ENCODE measurements at regions not wholly inside any gene's neighbourhood (a gene's known extent, or its start where the extent isn't known, plus 50 kb on each side); places are given as distances from the start of the nearest gene placed in this dataset.

DNA sequence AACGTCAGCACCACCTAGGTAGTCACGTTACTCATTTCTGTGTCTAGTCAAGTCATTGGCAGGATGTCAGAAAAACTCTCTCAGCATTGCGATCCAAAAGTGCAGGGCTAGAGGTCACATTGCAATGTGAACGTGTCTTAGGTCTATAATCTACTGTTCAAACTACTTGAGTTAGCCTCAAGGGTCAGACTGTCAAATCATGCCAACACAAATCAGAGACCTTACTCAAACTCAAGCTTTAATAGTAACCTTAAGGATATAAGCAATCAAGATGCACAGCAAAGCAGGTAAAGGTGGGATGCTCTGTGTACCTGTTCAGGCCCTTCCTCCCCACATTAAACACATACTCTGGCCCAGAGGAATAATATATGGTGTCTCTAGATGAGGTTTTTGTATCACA is 114.4 kb upstream of the NOCT start:
- no peaks in the 10 kb centered on the region for H3K36me3 ChIP-seq
- DNase-seq: no peak
- no peak overlapping the region for H3K27ac ChIP-seq
- H3K9me3 ChIP-seq: no peaks in the 10 kb centered on the region
- no peak overlapping the region for H3K4me3 ChIP-seq
- TF ChIP-seq, protein P1, sequence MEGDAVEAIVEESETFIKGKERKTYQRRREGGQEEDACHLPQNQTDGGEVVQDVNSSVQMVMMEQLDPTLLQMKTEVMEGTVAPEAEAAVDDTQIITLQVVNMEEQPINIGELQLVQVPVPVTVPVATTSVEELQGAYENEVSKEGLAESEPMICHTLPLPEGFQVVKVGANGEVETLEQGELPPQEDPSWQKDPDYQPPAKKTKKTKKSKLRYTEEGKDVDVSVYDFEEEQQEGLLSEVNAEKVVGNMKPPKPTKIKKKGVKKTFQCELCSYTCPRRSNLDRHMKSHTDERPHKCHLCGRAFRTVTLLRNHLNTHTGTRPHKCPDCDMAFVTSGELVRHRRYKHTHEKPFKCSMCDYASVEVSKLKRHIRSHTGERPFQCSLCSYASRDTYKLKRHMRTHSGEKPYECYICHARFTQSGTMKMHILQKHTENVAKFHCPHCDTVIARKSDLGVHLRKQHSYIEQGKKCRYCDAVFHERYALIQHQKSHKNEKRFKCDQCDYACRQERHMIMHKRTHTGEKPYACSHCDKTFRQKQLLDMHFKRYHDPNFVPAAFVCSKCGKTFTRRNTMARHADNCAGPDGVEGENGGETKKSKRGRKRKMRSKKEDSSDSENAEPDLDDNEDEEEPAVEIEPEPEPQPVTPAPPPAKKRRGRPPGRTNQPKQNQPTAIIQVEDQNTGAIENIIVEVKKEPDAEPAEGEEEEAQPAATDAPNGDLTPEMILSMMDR (IDR thresholded peaks at IDR 0.05): no peak
- no peak for TF ChIP-seq EP300 (IDR thresholded peaks at IDR 0.05)
- intact Hi-C loops (cut with DNase I): no loop called here
- no peaks in the 10 kb centered on the region for H3K27me3 ChIP-seq
- no peaks in the 10 kb centered on the region for H3K4me1 ChIP-seq (ENCODE audit: insufficient read depth)
- WGBS, 3 donors: 83 to 92% (median 83%) methylated on average over 4 of the region's 4 CpGs

DNA sequence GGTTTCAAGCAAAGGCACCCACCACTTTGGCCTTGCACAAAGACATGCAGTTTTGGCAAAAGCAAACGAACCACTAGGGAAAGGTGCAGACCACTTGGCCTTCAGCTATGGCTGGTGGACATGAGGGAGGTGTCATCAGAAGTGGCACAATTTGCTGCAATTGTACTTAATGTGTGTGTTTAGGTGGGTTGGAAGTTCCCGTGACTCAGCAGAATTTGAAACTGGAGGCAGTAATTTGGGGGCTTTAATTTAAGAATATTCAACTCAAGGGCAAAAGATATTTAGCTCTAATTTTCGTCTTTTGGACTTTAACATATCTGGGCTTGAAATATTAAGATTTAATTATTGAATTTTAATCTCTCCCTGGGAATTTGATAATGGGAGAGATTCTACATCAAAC is 115.6 kb upstream of the NOCT start:
- 85 to 92% (median 91%) methylated on average over 3 of the region's 3 CpGs for WGBS, 3 donors
- no peak overlapping the region for H3K4me3 ChIP-seq
- intact Hi-C loops (cut with DNase I): no loop called here

DNA sequence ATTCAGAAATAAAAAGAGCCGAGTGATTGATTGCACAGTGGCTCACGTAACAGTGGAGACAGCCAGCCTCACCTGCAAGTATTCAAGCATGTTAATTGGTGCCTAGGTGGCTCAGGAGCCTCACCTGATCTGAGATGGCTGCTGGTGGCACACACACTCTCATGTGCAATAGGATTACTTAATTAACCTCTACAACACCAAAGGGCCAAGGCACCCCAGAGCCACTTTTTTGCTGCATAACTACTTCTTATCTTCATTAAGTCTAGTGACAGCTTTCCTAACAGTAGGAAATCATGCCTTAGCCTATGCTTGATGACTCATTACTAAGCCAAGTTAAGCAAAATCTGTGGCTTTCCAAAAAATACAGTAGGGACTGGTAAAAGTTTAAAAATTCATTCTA is 117.3 kb upstream of the NOCT start:
- no peaks in the 10 kb centered on the region for H3K9me3 ChIP-seq
- H3K27ac ChIP-seq: no peak overlapping the region
- TF ChIP-seq POLR2A (IDR thresholded peaks at IDR 0.05) (no peak), EP300 (IDR thresholded peaks at IDR 0.05) (no peak)
- TF ChIP-seq, protein P1 (IDR thresholded peaks at IDR 0.05): no peak
- intact Hi-C loops (cut with DNase I): no loop called here
- WGBS, 3 donors: 87 to 93% (median 91%) methylated on average over 2 of the region's 2 CpGs
- H3K4me1 ChIP-seq (ENCODE audit: insufficient read depth): no peaks in the 10 kb centered on the region
- H3K27me3 ChIP-seq: no peaks in the 10 kb centered on the region
- H3K4me3 ChIP-seq: no peak overlapping the region
- H3K36me3 ChIP-seq: no peaks in the 10 kb centered on the region
- DNase-seq: no peak

More for the DNA sequence above, 115.6 kb upstream of the NOCT start:
- no peaks in the 10 kb centered on the region for H3K27me3 ChIP-seq
- no peak overlapping the region for H3K27ac ChIP-seq
- H3K9me3 ChIP-seq: no peaks in the 10 kb centered on the region
- no peak for DNase-seq
- TF ChIP-seq, protein P1 (IDR thresholded peaks at IDR 0.05): no peak
- TF ChIP-seq EP300 (IDR thresholded peaks at IDR 0.05) (no peak), POLR2A (IDR thresholded peaks at IDR 0.05) (no peak)
- no peaks in the 10 kb centered on the region for H3K36me3 ChIP-seq
- H3K4me1 ChIP-seq (ENCODE audit: insufficient read depth): no peaks in the 10 kb centered on the region

DNA sequence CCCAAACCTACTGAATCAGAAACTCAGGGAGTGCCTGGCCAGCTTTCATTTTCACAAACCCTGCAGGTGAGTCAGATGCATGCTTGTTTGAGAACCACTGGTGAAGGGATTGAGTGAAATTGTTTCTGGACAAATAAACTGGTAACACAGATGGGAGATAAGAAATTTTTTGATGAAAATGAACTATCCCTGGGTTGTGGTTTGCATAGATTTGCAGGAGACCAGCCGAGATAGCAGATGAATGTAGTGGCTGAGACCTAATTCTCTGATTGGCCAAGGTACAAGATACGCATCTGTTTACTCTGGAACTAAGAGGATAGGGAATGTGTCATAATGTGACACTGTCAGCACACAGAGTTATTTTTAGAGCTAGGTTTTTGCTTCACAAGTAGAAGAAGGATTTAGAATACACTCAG is 117.8 kb upstream of the NOCT start:
- 74 to 78% (median 78%) methylated on average over 2 of the region's 2 CpGs for whole genome bisulfite sequencing, 3 donors
- Histone ChIP-seq H3K27ac (no peak overlapping the region), H3K36me3 (no peaks in the 10 kb centered on the region), H3K4me1 (ENCODE audit: insufficient read depth) (no peaks in the 10 kb centered on the region), H3K4me3 (no peak overlapping the region), H3K9me3 (no peaks in the 10 kb centered on the region), H3K27me3 (no peaks in the 10 kb centered on the region)
- no peak for DNase-seq
- TF ChIP-seq POLR2A (IDR thresholded peaks at IDR 0.05): no peak
- no peak for TF ChIP-seq EP300 (IDR thresholded peaks at IDR 0.05)
- TF ChIP-seq, protein P1 (IDR thresholded peaks at IDR 0.05): no peak
- intact Hi-C loops (cut with DNase I): no loop called here

DNA sequence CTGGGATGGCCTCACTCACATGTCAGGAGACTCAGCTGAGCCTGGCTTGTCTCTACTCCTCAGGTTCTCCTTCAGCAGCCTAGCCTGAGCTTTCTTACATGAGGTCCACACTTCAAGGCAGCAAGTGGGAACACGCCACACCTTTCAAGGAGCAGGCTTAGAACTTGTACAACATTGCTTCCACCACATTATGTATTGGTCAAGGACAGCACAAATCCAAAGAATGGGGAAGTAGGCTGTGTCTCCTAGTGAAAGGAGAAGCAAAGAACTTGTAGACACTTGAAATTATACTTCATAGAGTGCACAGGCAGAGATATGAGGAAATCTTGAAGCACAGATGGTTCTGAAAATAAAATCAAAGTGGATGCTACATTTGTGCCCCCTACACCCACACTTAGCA is 120.9 kb upstream of the NOCT start:
- no peak for DNase-seq
- Histone ChIP-seq H3K27me3 (no peaks in the 10 kb centered on the region), H3K36me3 (no peaks in the 10 kb centered on the region), H3K27ac (no peak overlapping the region), H3K4me3 (no peak overlapping the region), H3K4me1 (ENCODE audit: insufficient read depth) (no peaks in the 10 kb centered on the region), H3K9me3 (no peaks in the 10 kb centered on the region)
- TF ChIP-seq EP300 (IDR thresholded peaks at IDR 0.05): no peak
- TF ChIP-seq, protein P1 (IDR thresholded peaks at IDR 0.05): no peak
- no peak for TF ChIP-seq POLR2A (IDR thresholded peaks at IDR 0.05)
- intact Hi-C loops (cut with DNase I): no loop called here
- 89 to 100% (median 100%) methylated on average over 1 of the region's 1 CpG for WGBS, 3 donors
